Epithelial cell of esophagus (primary cell): ENCODE measurements at regions not wholly inside any gene's neighbourhood (a gene's known extent, or its start where the extent isn't known, plus 50 kb on each side); places are given as distances from the start of the nearest gene placed in this dataset.
A peak's percentile ranks its signal among the peaks of the same experiment; 100 is the strongest.

Source experiments
- DNase-seq: peaks from one replicate; pipeline ENCODE4 v3.0.0; 2010; ENCODE audit warnings: low read depth
- H3K4me3 ChIP-seq: 2 replicates; pipeline ENCODE4 v1.5.1; 2011; ENCODE audit warnings: mild to moderate bottlenecking, low read length, control low read depth
- TF ChIP-seq, protein P1 (sequence below): IDR thresholded peaks from 2 replicates; pipeline ENCODE4 v1.5.1; 2011; ENCODE audit warnings: low read depth, mild to moderate bottlenecking, low read length, control low read depth, inconsistent platforms; ENCODE audit not compliant: insufficient read depth; ENCODE audit errors: missing control alignments

DNA sequence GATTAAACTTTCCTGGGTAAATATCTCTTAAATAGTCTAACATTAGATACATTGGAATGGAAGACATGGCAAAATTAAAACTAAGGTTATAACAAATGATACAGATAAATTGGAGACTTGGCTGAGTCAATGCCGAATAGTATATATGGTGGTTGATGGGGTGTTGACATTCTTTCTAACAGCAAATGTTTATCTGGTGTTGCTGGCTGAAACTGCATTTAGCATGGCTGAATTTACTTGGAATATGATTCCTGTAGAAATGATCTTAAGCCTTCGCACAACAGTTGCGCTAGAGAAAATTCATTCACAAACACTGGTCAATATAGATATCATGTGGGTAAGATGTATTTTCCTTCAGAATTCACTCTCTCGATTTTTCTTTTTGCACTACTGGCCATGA is 646.0 kb upstream of the CXADR start:
- DNase-seq, result no peak
- TF ChIP-seq, protein P1, sequence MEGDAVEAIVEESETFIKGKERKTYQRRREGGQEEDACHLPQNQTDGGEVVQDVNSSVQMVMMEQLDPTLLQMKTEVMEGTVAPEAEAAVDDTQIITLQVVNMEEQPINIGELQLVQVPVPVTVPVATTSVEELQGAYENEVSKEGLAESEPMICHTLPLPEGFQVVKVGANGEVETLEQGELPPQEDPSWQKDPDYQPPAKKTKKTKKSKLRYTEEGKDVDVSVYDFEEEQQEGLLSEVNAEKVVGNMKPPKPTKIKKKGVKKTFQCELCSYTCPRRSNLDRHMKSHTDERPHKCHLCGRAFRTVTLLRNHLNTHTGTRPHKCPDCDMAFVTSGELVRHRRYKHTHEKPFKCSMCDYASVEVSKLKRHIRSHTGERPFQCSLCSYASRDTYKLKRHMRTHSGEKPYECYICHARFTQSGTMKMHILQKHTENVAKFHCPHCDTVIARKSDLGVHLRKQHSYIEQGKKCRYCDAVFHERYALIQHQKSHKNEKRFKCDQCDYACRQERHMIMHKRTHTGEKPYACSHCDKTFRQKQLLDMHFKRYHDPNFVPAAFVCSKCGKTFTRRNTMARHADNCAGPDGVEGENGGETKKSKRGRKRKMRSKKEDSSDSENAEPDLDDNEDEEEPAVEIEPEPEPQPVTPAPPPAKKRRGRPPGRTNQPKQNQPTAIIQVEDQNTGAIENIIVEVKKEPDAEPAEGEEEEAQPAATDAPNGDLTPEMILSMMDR, result no peak
- no peak overlapping the region for H3K4me3 ChIP-seq

DNA sequence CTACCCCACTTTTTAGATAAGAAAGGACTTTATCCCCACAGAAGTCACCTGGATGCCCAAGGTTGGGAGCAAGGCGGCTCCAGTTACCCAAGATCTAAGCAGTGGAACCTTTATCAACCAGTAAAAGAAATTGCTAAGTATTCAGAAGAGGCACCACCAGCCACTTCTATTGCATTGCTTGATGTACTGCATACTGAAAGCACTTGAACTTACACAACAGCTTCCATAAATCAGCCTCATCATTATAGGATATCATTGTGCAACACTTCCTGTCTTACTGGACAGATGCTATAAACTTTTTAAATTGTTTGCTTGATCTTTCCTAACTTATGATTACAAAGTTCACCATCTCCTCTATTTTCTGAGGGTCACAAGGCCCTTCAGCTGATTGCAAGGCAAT is 642.7 kb upstream of the CXADR start:
- peak; percentile 24 for DNase-seq
- TF ChIP-seq, protein P1, result no peak
- no peak overlapping the region for H3K4me3 ChIP-seq

DNA sequence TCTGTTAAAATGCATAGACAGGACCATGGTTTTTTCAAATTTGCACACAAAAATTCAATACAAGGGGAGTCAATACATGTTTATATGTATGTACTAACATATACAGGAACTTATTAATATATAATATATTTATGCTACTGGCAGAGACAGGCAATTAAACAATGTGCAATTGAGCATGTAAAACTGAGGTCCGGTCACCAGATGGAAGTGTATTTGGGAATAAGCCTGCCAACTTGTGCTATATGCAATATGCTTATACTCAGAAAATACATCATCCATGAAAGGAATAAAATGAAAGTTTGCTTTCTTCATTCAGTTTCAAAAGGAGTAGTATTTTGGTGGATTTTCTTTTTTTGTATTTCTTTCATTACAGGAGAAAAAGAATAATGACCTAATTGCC is 640.2 kb upstream of the CXADR start:
- TF ChIP-seq, protein P1, result no peak
- no peak for DNase-seq
- no peak overlapping the region for H3K4me3 ChIP-seq

DNA sequence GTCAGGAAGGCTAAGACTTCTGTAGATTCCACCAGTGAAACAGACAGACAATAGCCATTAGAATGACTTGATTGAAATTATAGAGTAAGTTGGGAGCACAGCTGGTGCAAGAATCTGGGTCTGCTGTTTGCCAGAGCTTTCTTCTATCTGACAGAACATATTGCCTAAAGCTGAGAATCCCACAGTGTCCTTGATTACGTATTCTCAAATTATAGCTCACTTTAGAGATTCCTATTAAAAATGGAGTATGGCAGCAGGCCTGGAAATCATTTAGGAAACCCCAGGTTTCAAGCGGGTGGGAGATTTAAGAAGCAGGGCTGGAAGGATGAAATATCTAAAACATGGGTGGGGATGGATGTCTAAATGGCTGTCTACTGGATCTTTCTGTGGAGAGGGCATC is 639.7 kb upstream of the CXADR start:
- H3K4me3 ChIP-seq, result no peak overlapping the region
- TF ChIP-seq, protein P1, result no peak
- no peak for DNase-seq

DNA sequence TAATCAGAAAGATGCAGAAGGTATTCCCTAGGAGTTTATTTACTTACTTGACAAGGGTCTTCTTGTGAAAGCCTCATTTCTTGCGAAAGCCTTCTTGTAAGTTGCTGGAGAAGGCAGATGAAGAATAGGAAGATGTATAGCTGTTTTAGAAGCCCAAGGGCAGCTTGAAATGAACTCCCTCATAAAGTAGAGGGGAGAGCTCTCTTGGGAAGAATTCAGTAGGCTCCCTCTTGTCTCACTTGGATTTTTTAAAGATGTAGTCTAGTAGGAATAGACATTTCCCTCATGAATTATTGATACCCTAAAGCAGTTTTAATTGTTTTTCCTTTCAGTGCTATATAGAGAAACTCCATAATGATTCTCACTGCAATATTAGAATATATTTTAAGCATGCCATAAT is 639.2 kb upstream of the CXADR start:
- no peak overlapping the region for H3K4me3 ChIP-seq
- DNase-seq, result no peak
- TF ChIP-seq, protein P1, result no peak

DNA sequence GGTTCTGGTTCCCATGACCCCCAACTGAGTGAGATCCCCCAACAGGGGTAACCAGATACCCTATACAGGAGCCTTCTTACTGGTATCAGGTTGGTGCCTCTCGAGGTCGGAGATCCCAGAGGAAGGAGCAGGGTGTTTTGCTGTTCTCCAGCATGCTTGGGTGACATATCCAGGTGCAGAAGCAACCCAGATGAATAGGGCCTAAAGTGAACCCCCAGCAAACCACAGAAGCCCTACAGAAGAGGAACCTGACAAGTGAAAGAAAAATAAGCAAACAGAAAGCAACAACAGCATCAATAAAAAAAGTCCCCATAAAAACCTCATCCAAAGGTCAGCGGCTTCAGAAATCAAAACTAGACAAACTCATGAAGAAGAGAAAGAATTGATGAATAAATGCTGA is 633.4 kb upstream of the CXADR start:
- DNase-seq, result no peak
- TF ChIP-seq, protein P1, result no peak
- no peak overlapping the region for H3K4me3 ChIP-seq

DNA sequence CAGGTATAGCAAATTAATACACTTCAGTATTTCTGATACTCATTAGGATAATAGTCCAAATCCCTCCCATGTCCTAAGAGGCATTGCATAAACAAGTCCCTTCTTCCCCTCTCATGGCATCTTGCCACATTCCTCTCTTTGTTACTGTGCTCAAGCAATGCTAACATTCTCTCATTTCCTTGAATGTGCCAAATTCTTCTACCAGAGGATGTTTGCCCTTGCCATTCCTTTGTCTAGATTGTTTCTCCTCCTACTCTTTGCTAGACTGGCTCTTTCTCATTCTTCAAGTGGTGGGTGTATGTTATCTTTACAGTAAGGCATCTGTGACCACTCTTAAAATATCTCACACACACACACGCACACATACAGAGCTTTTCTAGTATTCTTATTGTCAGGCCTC is 621.0 kb upstream of the CXADR start:
- no peak overlapping the region for H3K4me3 ChIP-seq
- peak; percentile 32 for DNase-seq
- TF ChIP-seq, protein P1, result no peak
